H1 (cell line): ENCODE measurements at regions not wholly inside any gene's neighbourhood (a gene's known extent, or its start where the extent isn't known, plus 50 kb on each side); places are given as distances from the start of the nearest gene placed in this dataset.

ENCODE experiments used
- CTCF ChIA-PET: fragments of 300-600 bp; sonication (Branson Sonifier 250); formaldehyde crosslinking; loops from one replicate; lab custom pipeline; 2021; ENCODE audit not compliant: partially characterized antibody; lab: Charles Lee
- POLR2A ChIA-PET: fragments of 300-600 bp; sonication (Branson Sonifier 250); formaldehyde crosslinking; loops from one replicate; lab custom pipeline; 2021; ENCODE audit warnings: inconsistent platforms; ENCODE audit not compliant: partially characterized antibody; lab: Charles Lee
- DNase-seq, 2 experiments: peaks; one replicate each; pipeline versions ENCODE4 v3.0.0 to v3.0.0-alpha.2; 2010 to 2022; ENCODE audit warnings: low spot score in 2 of 2, low read depth in 1 of 2, mixed read lengths in 1 of 2
- FAIRE-seq: peaks from 2 replicates; lab custom pipeline; 2011; peaks lifted over from hg19 to GRCh38; lab: Jason Lieb, UNC
- H2AFZ ChIP-seq: 2 replicates; pipeline ENCODE4 v1.8.1; 2012; ENCODE audit warnings: low read length, inconsistent platforms
- H2AK5ac ChIP-seq: 2 replicates; pipeline ENCODE4 v1.6.1; 2013; ENCODE audit warnings: low read depth, low read length
- H2BK120ac ChIP-seq: replicated peaks from 2 replicates; pipeline ENCODE3; 2013; ENCODE audit warnings: low read depth, low read length, inconsistent platforms
- H2BK12ac ChIP-seq: 2 replicates; pipeline ENCODE4 v1.6.1; 2013; ENCODE audit warnings: low read depth, low read length
- H2BK15ac ChIP-seq: 2 replicates; pipeline ENCODE4 v1.6.1; 2013; ENCODE audit warnings: low read length
- H2BK20ac ChIP-seq: 2 replicates; pipeline ENCODE4 v1.6.1; 2013; ENCODE audit warnings: low read length
- H2BK5ac ChIP-seq: 2 replicates; pipeline ENCODE4 v1.6.1; 2013; ENCODE audit warnings: low read depth, low read length
- H3K14ac ChIP-seq: 2 replicates; pipeline ENCODE4 v1.6.1; 2013; ENCODE audit warnings: inconsistent platforms; ENCODE audit not compliant: insufficient read length
- H3K18ac ChIP-seq: 2 replicates; pipeline ENCODE4 v1.6.1; 2013; ENCODE audit warnings: low read length; ENCODE audit errors: extremely low read depth
- H3K23ac ChIP-seq: 2 replicates; pipeline ENCODE4 v1.6.1; 2013; ENCODE audit warnings: inconsistent platforms; ENCODE audit not compliant: insufficient read length
- H3K23me2 ChIP-seq: 2 replicates; pipeline ENCODE4 v1.6.1; 2013; ENCODE audit warnings: low read depth, low read length
- H3K27ac ChIP-seq: 2 replicates; pipeline ENCODE4 v1.6.1; 2011; ENCODE audit warnings: low read depth, low read length, inconsistent platforms
- H3K27me3 ChIP-seq, 4 experiments: replicated peaks in 1 of 4; 1 replicate in 1 of 4; 2 replicates in 3 of 4; pipeline versions ENCODE4 v1.6.1 to v1.8.1; 2011 to 2013; ENCODE audit warnings: low read length in 3 of 4, mild to moderate bottlenecking in 3 of 4, inconsistent platforms in 2 of 4, mixed read lengths in 2 of 4, moderate library complexity in 1 of 4; ENCODE audit not compliant: control insufficient read depth in 3 of 4, insufficient read depth in 3 of 4; ENCODE audit errors: extremely low read depth in 1 of 4
- H3K36me3 ChIP-seq, 4 experiments: 2 replicates each; pipeline versions ENCODE4 v1.6.1 to v1.8.1; 2011 to 2013; ENCODE audit warnings: mild to moderate bottlenecking in 4 of 4, low read length in 3 of 4, moderate library complexity in 2 of 4, control low read depth in 1 of 4, inconsistent platforms in 1 of 4; ENCODE audit not compliant: insufficient read depth in 4 of 4, control insufficient read depth in 2 of 4
- H3K4ac ChIP-seq: replicated peaks from 2 replicates; pipeline ENCODE3; 2013; ENCODE audit warnings: low read length, low read depth, mixed read lengths, inconsistent platforms; ENCODE audit not compliant: insufficient read length
- H3K4me1 ChIP-seq, 4 experiments: replicated peaks in 1 of 4; 1 replicate in 1 of 4; 2 replicates in 3 of 4; pipeline versions ENCODE4 v1.6.1 to v1.8.1; 2011 to 2013; ENCODE audit warnings: low read length in 3 of 4, inconsistent platforms in 2 of 4, mixed read lengths in 1 of 4; ENCODE audit not compliant: insufficient read depth in 4 of 4, control insufficient read depth in 3 of 4
- H3K4me2 ChIP-seq, 2 experiments: 2 replicates each; pipeline versions ENCODE4 v1.6.1 to v1.8.1; 2011 to 2013; ENCODE audit warnings: low read depth in 2 of 2, low read length in 2 of 2, control low read depth in 1 of 2, inconsistent platforms in 1 of 2, mild to moderate bottlenecking in 1 of 2; ENCODE audit not compliant: insufficient read depth in 1 of 2
- H3K4me3 ChIP-seq, 4 experiments: fragments of 200-600, 300-600 bp in 1 of 4; sonication (generic), shearing (Covaris generic), sonication (Bioruptor Twin) in 1 of 4; 2 replicates each; pipeline versions ENCODE4 v1.5.1 to v1.8.1; 2011 to 2016; ENCODE audit warnings: low read length in 4 of 4, low read depth in 3 of 4, control low read depth in 2 of 4, inconsistent platforms in 2 of 4, mild to moderate bottlenecking in 2 of 4, mixed read lengths in 1 of 4, moderate library complexity in 1 of 4; ENCODE audit not compliant: insufficient read depth in 2 of 4; ENCODE audit errors: extremely low read depth in 1 of 4
- H3K56ac ChIP-seq: replicated peaks from 2 replicates; pipeline ENCODE3; 2013; ENCODE audit warnings: low read depth, mild to moderate bottlenecking, mixed read lengths, low read length, inconsistent platforms; ENCODE audit not compliant: insufficient read length
- H3K79me1 ChIP-seq: 2 replicates; pipeline ENCODE4 v1.6.1; 2013; ENCODE audit warnings: low read depth, low read length, control low read depth
- H3K79me2 ChIP-seq, 2 experiments: 2 replicates each; pipeline versions ENCODE4 v1.6.1 to v1.8.1; 2012 to 2013; ENCODE audit warnings: low read length in 2 of 2, mild to moderate bottlenecking in 2 of 2, inconsistent platforms in 1 of 2; ENCODE audit not compliant: insufficient read depth in 2 of 2, control insufficient read depth in 1 of 2
- H3K9ac ChIP-seq, 4 experiments: replicated peaks in 1 of 4; 1 replicate in 1 of 4; 2 replicates in 3 of 4; pipeline versions ENCODE4 v1.6.1 to v1.8.1; 2011 to 2013; ENCODE audit warnings: low read depth in 3 of 4, low read length in 3 of 4, control low read depth in 2 of 4, mild to moderate bottlenecking in 2 of 4, moderate library complexity in 2 of 4, inconsistent platforms in 1 of 4; ENCODE audit errors: extremely low read depth in 1 of 4
- H3K9me3 ChIP-seq, 2 experiments: 2 replicates each; pipeline versions ENCODE4 v1.6.1 to v1.8.1; 2012 to 2013; ENCODE audit warnings: mild to moderate bottlenecking in 2 of 2, moderate library complexity in 2 of 2, control low read depth in 1 of 2, inconsistent platforms in 1 of 2, low read depth in 1 of 2, low read length in 1 of 2, mixed read lengths in 1 of 2; ENCODE audit not compliant: insufficient read depth in 2 of 2
- H4K20me1 ChIP-seq, 2 experiments: replicated peaks in 1 of 2; 2 replicates each; pipeline versions ENCODE3 to v1.8.1; 2011 to 2013; ENCODE audit warnings: inconsistent platforms in 2 of 2, low read length in 2 of 2, mild to moderate bottlenecking in 1 of 2; ENCODE audit not compliant: insufficient read depth in 2 of 2, control insufficient read depth in 1 of 2
- H4K5ac ChIP-seq: 2 replicates; pipeline ENCODE4 v1.6.1; 2013; ENCODE audit warnings: low read length, low read depth, mixed read lengths, inconsistent platforms; ENCODE audit not compliant: insufficient read length
- H4K8ac ChIP-seq: 2 replicates; pipeline ENCODE4 v1.8.0; 2013; ENCODE audit warnings: mild to moderate bottlenecking, moderate library complexity, low read length, inconsistent platforms; ENCODE audit not compliant: insufficient read depth; ENCODE audit errors: extremely low read depth
- H4K91ac ChIP-seq: replicated peaks from 2 replicates; pipeline ENCODE3; 2013; ENCODE audit warnings: low read length, mixed read lengths, inconsistent platforms; ENCODE audit not compliant: insufficient read length
- CREB1 ChIP-seq: IDR thresholded peaks from 2 replicates; pipeline ENCODE4 v1.6.1; 2012; ENCODE audit warnings: inconsistent platforms
- E2F6 ChIP-seq: IDR thresholded peaks from 2 replicates; pipeline ENCODE4 v1.6.1; 2012; ENCODE audit warnings: inconsistent platforms
- EP300 ChIP-seq, 2 experiments: IDR thresholded peaks; 1 replicate in 1 of 2; 2 replicates in 1 of 2; pipeline ENCODE4 v1.6.1; 2011 to 2012; ENCODE audit warnings: low read depth in 2 of 2, low read length in 2 of 2, mild to moderate bottlenecking in 2 of 2, borderline replicate concordance in 1 of 2, inconsistent platforms in 1 of 2, moderate library complexity in 1 of 2
- GTF2F1 ChIP-seq: IDR thresholded peaks from 2 replicates; pipeline ENCODE4 v1.6.1; 2012; ENCODE audit warnings: low read depth, low read length, improper control_type of control experiment, borderline replicate concordance
- NANOG ChIP-seq: IDR thresholded peaks from 2 replicates; pipeline ENCODE4 v1.6.1; 2011; ENCODE audit warnings: low read length, low read depth, mild to moderate bottlenecking, inconsistent platforms; ENCODE audit not compliant: insufficient read depth, poor library complexity, severe bottlenecking
- RAD21 ChIP-seq, 2 experiments: IDR thresholded peaks in 1 of 2; conservative IDR thresholded peaks in 1 of 2; 2 replicates each; pipeline ENCODE4 v1.6.1; 2011; ENCODE audit warnings: low read depth in 2 of 2, low read length in 2 of 2, improper control_type of control experiment in 1 of 2, inconsistent platforms in 1 of 2, mild to moderate bottlenecking in 1 of 2, moderate library complexity in 1 of 2
- SAP30 ChIP-seq: fragments of 300-600 bp; sonication (generic); IDR thresholded peaks from 2 replicates; pipeline ENCODE4 v1.7.1; 2012; ENCODE audit warnings: low read length, moderate library complexity, mild to moderate bottlenecking, inconsistent platforms; ENCODE audit not compliant: insufficient read depth, insufficient replicate concordance
- WGBS, 2 experiments: shearing (Covaris generic) in 1 of 2; methylation state at CpG; one replicate each; pipeline versions ENCODE4 v1.1.6 to v1.1.7; 2013 to 2015; ENCODE audit warnings: low lambda C conversion rate in 2 of 2, mixed read lengths in 2 of 2, inconsistent platforms in 1 of 2, low coverage in 1 of 2, missing lambda C conversion rate in 1 of 2; ENCODE audit not compliant: insufficient replicate concordance in 2 of 2, insufficient coverage in 1 of 2, insufficient read length in 1 of 2; ENCODE audit errors: extremely low coverage in 1 of 2, missing lambda C conversion rate in 1 of 2; 5-methylcytosine and 5-hydroxymethylcytosine counted together
- TF ChIP-seq, protein P1 (sequence below), 3 experiments: IDR thresholded peaks; 1 replicate in 2 of 3; 2 replicates in 1 of 3; pipeline versions ENCODE4 v1.5.1 to v1.6.1; 2011; ENCODE audit warnings: low read length in 3 of 3, mild to moderate bottlenecking in 3 of 3, inconsistent platforms in 2 of 3, low read depth in 1 of 3, moderate library complexity in 1 of 3; ENCODE audit not compliant: insufficient read depth in 1 of 3; ENCODE audit errors: control extremely low read depth in 1 of 3

DNA sequence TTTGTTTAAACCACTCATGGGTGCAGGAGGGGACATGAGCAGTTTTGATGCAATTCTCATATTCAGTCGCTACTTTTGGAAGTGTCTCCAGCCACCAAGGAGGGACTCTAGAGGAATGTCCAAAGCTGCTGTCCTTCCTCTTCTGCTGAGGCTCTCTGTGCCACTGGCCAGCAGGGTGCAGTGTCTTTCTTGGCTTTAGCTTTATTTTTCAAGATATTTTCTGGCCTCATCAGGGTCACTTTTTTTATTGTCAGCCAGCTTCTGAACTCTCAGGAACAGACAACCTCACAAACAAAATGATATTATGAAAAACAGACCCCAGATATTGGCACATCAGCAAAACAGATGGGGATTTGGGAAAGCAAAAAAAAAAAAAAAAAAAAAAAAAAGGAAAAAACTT is 289.3 kb upstream of the ZSWIM2 start:
- H3K4me1 ChIP-seq = no peaks in the 10 kb centered on the region
- 69% methylated on average over 1 of the region's 1 CpG; no CpG with 5 or more reads in 1 of the 2 experiments for WGBS, 2 experiments
- ChIA-PET CTCF (interaction anchor here (0.6 to 2.0 kb wide), 13 partner anchors 8 to 363 kb away, joined by 3 to 7 read pairs (median 5); partner anchors contain the start of gene CALCRL), POLR2A (no interaction called here)
- H2AK5ac ChIP-seq = no peak overlapping the region
- no peak overlapping the region for H2BK120ac ChIP-seq
- no peaks in the 10 kb centered on the region for H3K79me1 ChIP-seq
- H2BK5ac ChIP-seq = no peak overlapping the region
- H2AFZ ChIP-seq = no peak overlapping the region
- no peak overlapping the region for H3K27ac ChIP-seq
- no peak overlapping the region for H4K91ac ChIP-seq
- no peaks in the 10 kb centered on the region for H3K79me2 ChIP-seq
- FAIRE-seq (peak; percentile 95), DNase-seq (no peak)
- 0 out of 4 replicates have a peak, but pooled peaks cover 0 to 4% of the 10 kb centered on the region in 2 experiments for H3K9me3 ChIP-seq
- no peaks in the 10 kb centered on the region for H3K23me2 ChIP-seq
- no peaks in the 10 kb centered on the region for H3K27me3 ChIP-seq
- no peak overlapping the region for H3K4me3 ChIP-seq
- H3K4ac ChIP-seq = no peak overlapping the region
- H3K23ac ChIP-seq = no peak overlapping the region
- H3K4me2 ChIP-seq = no peak overlapping the region
- no peak for TF ChIP-seq NANOG
- no peak for TF ChIP-seq E2F6
- TF ChIP-seq SAP30 = no peak
- TF ChIP-seq EP300 (IDR thresholded peaks at IDR 0.05; ENCODE audit: borderline replicate concordance in 1 of 2, low read depth in 2 of 2, low read length in 2 of 2) = no peak
- TF ChIP-seq, protein P1, sequence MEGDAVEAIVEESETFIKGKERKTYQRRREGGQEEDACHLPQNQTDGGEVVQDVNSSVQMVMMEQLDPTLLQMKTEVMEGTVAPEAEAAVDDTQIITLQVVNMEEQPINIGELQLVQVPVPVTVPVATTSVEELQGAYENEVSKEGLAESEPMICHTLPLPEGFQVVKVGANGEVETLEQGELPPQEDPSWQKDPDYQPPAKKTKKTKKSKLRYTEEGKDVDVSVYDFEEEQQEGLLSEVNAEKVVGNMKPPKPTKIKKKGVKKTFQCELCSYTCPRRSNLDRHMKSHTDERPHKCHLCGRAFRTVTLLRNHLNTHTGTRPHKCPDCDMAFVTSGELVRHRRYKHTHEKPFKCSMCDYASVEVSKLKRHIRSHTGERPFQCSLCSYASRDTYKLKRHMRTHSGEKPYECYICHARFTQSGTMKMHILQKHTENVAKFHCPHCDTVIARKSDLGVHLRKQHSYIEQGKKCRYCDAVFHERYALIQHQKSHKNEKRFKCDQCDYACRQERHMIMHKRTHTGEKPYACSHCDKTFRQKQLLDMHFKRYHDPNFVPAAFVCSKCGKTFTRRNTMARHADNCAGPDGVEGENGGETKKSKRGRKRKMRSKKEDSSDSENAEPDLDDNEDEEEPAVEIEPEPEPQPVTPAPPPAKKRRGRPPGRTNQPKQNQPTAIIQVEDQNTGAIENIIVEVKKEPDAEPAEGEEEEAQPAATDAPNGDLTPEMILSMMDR (IDR thresholded peaks at IDR 0.05; ENCODE audit: control extremely low read depth in 1 of 3, insufficient read depth in 1 of 3, low read depth in 1 of 3, low read length in 3 of 3) = peak; percentile 69 to 78 (median 69)
- TF ChIP-seq GTF2F1 = no peak
- no peak for TF ChIP-seq CREB1
- TF ChIP-seq RAD21 (IDR thresholded peaks at IDR 0.05 in 1 of 2, conservative IDR thresholded peaks at IDR 0.05 in 1 of 2; ENCODE audit: low read depth in 2 of 2, low read length in 2 of 2) = peak; percentile 78 to 81
- H2BK12ac ChIP-seq = no peak overlapping the region
- H3K56ac ChIP-seq = no peak overlapping the region
- no peak overlapping the region for H4K8ac ChIP-seq
- no peaks in the 10 kb centered on the region for H4K20me1 ChIP-seq
- H3K14ac ChIP-seq = no peak overlapping the region
- no peak overlapping the region for H4K5ac ChIP-seq
- H3K18ac ChIP-seq = no peak overlapping the region
- no peak overlapping the region for H2BK15ac ChIP-seq
- no peaks in the 10 kb centered on the region for H3K36me3 ChIP-seq
- H2BK20ac ChIP-seq = no peak overlapping the region
- no peak overlapping the region for H3K9ac ChIP-seq
